A673 (cell line): ENCODE measurements at regions not wholly inside any gene's neighbourhood (a gene's known extent, or its start where the extent isn't known, plus 50 kb on each side); places are given as distances from the start of the nearest gene placed in this dataset.

ENCODE experiments used
- BruUV-seq: library from RNA; stranded (reverse); fragments of 400-500 nt; replicated peaks from 2 replicates; lab custom pipeline; 2021; lab: Mats Ljungman, UMichigan
- CTCF ChIA-PET: fragments of 300-600 bp; sonication (Branson Sonifier 250); formaldehyde crosslinking; loops from one replicate; lab custom pipeline; 2022; ENCODE audit warnings: antibody characterized with exemption; lab: Charles Lee
- POLR2A ChIA-PET: fragments of 300-600 bp; sonication (Branson Sonifier 250); formaldehyde crosslinking; loops from one replicate; lab custom pipeline; 2022; ENCODE audit warnings: antibody characterized with exemption; ENCODE audit not compliant: low non-redundant PET; lab: Charles Lee
- DNase-seq: peaks from one replicate; pipeline ENCODE4 v3.0.0-alpha.2; 2015; ENCODE audit warnings: low spot score
- H3K27ac ChIP-seq: fragments of 200-600 bp; sonication (generic); 2 replicates; pipeline ENCODE4 v1.5.1; 2016; ENCODE audit warnings: mixed run types, low read depth, mild to moderate bottlenecking, mixed read lengths, antibody characterized with exemption, low read length; ENCODE audit not compliant: poor library complexity, severe bottlenecking
- H3K27me3 ChIP-seq: fragments of 200-600 bp; sonication (generic); replicated peaks from 2 replicates; pipeline ENCODE4 v1.6.1; 2017; ENCODE audit warnings: mixed run types, low read depth, mild to moderate bottlenecking, mixed read lengths, antibody characterized with exemption, low read length; ENCODE audit not compliant: insufficient read depth, poor library complexity
- H3K36me3 ChIP-seq: fragments of 200-600 bp; sonication (generic); 2 replicates; pipeline ENCODE4 v1.6.1; 2016; ENCODE audit warnings: mixed run types, mild to moderate bottlenecking, mixed read lengths, antibody characterized with exemption, low read length; ENCODE audit not compliant: insufficient read depth, poor library complexity, severe bottlenecking
- H3K4me1 ChIP-seq: fragments of 200-600 bp; sonication (generic); 2 replicates; pipeline ENCODE4 v1.6.1; 2017; ENCODE audit warnings: mixed run types, mild to moderate bottlenecking, mixed read lengths, antibody characterized with exemption, low read length; ENCODE audit not compliant: insufficient read depth, poor library complexity, severe bottlenecking
- H3K4me3 ChIP-seq: fragments of 200-600 bp; sonication (generic); 2 replicates; pipeline ENCODE4 v1.5.1; 2016; ENCODE audit warnings: low read depth, mixed run types, mild to moderate bottlenecking, mixed read lengths, low read length; ENCODE audit not compliant: poor library complexity, severe bottlenecking
- H3K9me3 ChIP-seq: fragments of 200-600 bp; sonication (generic); 2 replicates; pipeline ENCODE4 v1.6.1; 2016; ENCODE audit warnings: mixed run types, low read depth, mild to moderate bottlenecking, mixed read lengths, antibody characterized with exemption, low read length; ENCODE audit not compliant: poor library complexity, severe bottlenecking
- CTCF ChIP-seq: fragments of 300-800, 200-600 bp; sonication (generic); conservative IDR thresholded peaks from 2 replicates; pipeline ENCODE4 v1.5.1; 2017; ENCODE audit warnings: low read depth, mild to moderate bottlenecking, antibody characterized with exemption, low read length, moderate library complexity, mixed read lengths
- EZH2 ChIP-seq: fragments of 200-600 bp; sonication (generic); IDR thresholded peaks from 2 replicates; pipeline ENCODE4 v1.6.1; 2017; ENCODE audit warnings: borderline replicate concordance, low read depth, mild to moderate bottlenecking, mixed read lengths, antibody characterized with exemption, low read length; ENCODE audit not compliant: poor library complexity, severe bottlenecking
- intact Hi-C: fragments of 100-400 bp; cut with micrococcal nuclease; formaldehyde crosslinking; loops from one replicate; pipeline ENCODE4 v1.10.0; 2022; ENCODE audit not compliant: unreplicated experiment

- intact Hi-C loops, result no loop called here
- Histone ChIP-seq H3K9me3 (no peaks in the 10 kb centered on the region), H3K4me3 (no peak overlapping the region), H3K27ac (no peak overlapping the region), H3K27me3 (no peaks in the 10 kb centered on the region), H3K4me1 (no peaks in the 10 kb centered on the region), H3K36me3 (no peaks in the 10 kb centered on the region)
- no peak for TF ChIP-seq EZH2
- TF ChIP-seq CTCF, result no peak
- ChIA-PET CTCF (no interaction called here), POLR2A (no interaction called here)
- BruUV-seq, result no TSS peak
- DNase-seq, result no peak
Measured at GRCh38 chr5:173792781-173793547, 95.2 kb upstream of the CPEB4 start.

DNA sequence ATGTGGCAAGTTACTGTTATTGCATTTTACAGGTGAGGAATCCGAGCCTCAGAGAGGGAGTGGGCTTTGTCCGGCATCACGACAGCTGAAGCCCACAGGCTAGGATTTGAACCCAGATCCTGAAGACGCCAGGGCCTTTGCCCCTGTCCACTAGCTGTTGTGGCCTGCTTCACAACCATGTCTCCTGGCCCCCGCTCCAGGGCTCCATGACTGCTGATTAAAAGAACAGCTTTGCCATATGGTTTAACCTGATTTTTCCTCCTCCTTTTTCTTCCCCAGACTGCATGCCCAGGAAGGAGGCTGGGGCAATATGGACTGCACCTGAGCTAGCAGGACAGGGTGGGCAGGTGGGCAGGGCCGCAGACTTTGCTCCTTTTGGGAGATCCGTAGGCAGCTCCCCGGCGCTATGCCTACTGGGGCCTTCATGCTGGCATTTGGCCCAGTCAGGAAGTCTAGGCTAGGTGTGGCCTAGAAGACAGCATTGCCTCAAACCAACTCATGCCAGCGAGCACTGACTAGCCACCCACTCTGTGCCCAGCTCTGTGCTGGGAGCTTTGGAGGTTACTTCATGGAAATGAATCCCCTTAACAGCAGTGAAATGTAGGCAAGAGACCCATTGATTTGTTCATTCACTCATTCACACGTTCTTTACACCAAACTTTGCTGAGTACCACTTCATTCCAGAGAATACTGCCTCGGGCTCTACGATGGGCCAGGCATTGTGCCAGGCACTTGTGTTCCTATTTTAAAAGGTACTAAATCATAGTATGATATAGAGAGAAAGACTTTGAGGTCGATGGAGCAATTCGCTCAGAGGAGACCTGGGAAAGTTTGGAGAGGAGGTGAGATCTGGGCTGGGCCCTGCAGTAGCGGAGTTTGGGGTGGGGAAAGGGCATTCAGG, 94.3 kb upstream of the CPEB4 start:
- ChIA-PET POLR2A (no interaction called here), CTCF (no interaction called here)
- no peak overlapping the region for H3K27ac ChIP-seq
- H3K4me3 ChIP-seq, result no peak overlapping the region
- no TSS peak for BruUV-seq
- no peaks in the 10 kb centered on the region for H3K9me3 ChIP-seq
- H3K4me1 ChIP-seq, result no peaks in the 10 kb centered on the region
- DNase-seq, result no peak
- TF ChIP-seq EZH2 (no peak), CTCF (no peak)
- no peaks in the 10 kb centered on the region for H3K36me3 ChIP-seq
- H3K27me3 ChIP-seq, result no peaks in the 10 kb centered on the region
- intact Hi-C loops, result no loop called here

DNA sequence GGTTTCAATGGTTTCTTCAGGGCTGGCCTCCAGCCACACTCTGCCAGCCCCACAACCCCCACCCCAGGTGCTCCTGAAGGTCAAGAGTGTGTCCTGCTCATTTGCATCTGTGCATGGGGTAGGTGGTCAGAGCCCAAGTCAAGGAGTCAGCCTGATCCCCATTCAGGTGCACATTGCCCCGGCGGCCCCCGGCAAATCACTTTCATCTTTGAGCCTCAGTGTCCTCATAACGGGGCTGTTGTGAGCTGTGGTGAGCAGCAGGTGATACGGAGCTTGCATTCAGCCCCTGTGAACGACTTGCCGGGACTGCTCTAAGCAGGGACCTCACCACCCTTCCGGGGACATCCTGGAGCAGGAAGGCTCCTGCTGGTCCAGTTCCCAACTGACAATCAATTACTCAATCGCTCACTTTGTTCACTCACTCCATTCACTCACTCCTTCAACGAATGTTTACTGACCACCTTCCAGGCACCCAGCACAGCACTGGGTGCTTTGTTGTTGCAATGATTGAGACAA, 93.2 kb upstream of the CPEB4 start:
- intact Hi-C loops, result no loop called here
- no peaks in the 10 kb centered on the region for H3K27me3 ChIP-seq
- H3K27ac ChIP-seq, result no peak overlapping the region
- no peaks in the 10 kb centered on the region for H3K36me3 ChIP-seq
- ChIA-PET CTCF (no interaction called here), POLR2A (no interaction called here)
- no peak overlapping the region for H3K4me3 ChIP-seq
- no TSS peak for BruUV-seq
- no peaks in the 10 kb centered on the region for H3K9me3 ChIP-seq
- no peaks in the 10 kb centered on the region for H3K4me1 ChIP-seq
- TF ChIP-seq EZH2 (no peak), CTCF (no peak)
- no peak for DNase-seq
